Epithelial cell of proximal tubule (primary cell): ENCODE measurements at regions not wholly inside any gene's neighbourhood (a gene's known extent, or its start where the extent isn't known, plus 50 kb on each side); places are given as distances from the start of the nearest gene placed in this dataset.
A peak's percentile ranks its signal among the peaks of the same experiment; 100 is the strongest.

Experiments used
- DNase-seq: peaks from one replicate; pipeline ENCODE4 v3.0.0-alpha.2; 2011; ENCODE audit warnings: low read depth
- H3K4me3 ChIP-seq: 2 replicates; pipeline ENCODE4 v1.5.1; 2011; ENCODE audit warnings: low read depth, mild to moderate bottlenecking, low read length
- CTCF ChIP-seq: conservative IDR thresholded peaks from 2 replicates; pipeline ENCODE4 v1.5.1; 2012; ENCODE audit warnings: low read depth, mild to moderate bottlenecking, low read length

- no peak overlapping the region for H3K4me3 ChIP-seq
- DNase-seq: no peak
- TF ChIP-seq CTCF: no peak
Observed at GRCh38 chr13:81771951-81772350, 1431.0 kb upstream of the SPRY2 start.

- peak; percentile 15 for DNase-seq
- no peak overlapping the region for H3K4me3 ChIP-seq
- no peak for TF ChIP-seq CTCF
Observed at GRCh38 chr13:81770868-81771505, 1430.1 kb upstream of the SPRY2 start.

GRCh38 chr13:81762449-81762848, 1421.5 kb upstream of the SPRY2 start:
- no peak for DNase-seq
- TF ChIP-seq CTCF: no peak
- H3K4me3 ChIP-seq: no peak overlapping the region

GRCh38 chr13:81760316-81760715, 1419.4 kb upstream of the SPRY2 start:
- DNase-seq: no peak
- no peak for TF ChIP-seq CTCF
- H3K4me3 ChIP-seq: no peak overlapping the region

- DNase-seq: peak; percentile 6
- no peak overlapping the region for H3K4me3 ChIP-seq
- TF ChIP-seq CTCF: no peak
Observed at GRCh38 chr13:81757348-81757970, 1416.5 kb upstream of the SPRY2 start.

GRCh38 chr13:81745391-81745790, 1404.5 kb upstream of the SPRY2 start:
- DNase-seq: no peak
- no peak overlapping the region for H3K4me3 ChIP-seq
- no peak for TF ChIP-seq CTCF

- no peak overlapping the region for H3K4me3 ChIP-seq
- no peak for DNase-seq
- TF ChIP-seq CTCF: no peak
Observed at GRCh38 chr13:81738364-81738763, 1397.4 kb upstream of the SPRY2 start.
